LNCaP clone FGC (cell line): ENCODE measurements at regions not wholly inside any gene's neighbourhood (a gene's known extent, or its start where the extent isn't known, plus 50 kb on each side); places are given as distances from the start of the nearest gene placed in this dataset.

ENCODE experiments used
- DNase-seq: peaks from one replicate; pipeline ENCODE4 v3.0.0-alpha.2; 2011; ENCODE audit warnings: low read depth
- H3K4me3 ChIP-seq: 2 replicates; pipeline ENCODE4 v1.5.1; 2011; ENCODE audit warnings: mild to moderate bottlenecking, low read depth, low read length, control low read depth
- CTCF ChIP-seq: IDR thresholded peaks from 2 replicates; pipeline ENCODE4 v1.5.1; 2012; ENCODE audit warnings: mild to moderate bottlenecking; ENCODE audit not compliant: control insufficient read depth, insufficient read depth; ENCODE audit errors: extremely low read depth

GRCh38 chr1:170231662-170232061, 85.9 kb downstream of the NTMT2 start:
- DNase-seq, result peak; percentile 34
- no peak for TF ChIP-seq CTCF
- no peak overlapping the region for H3K4me3 ChIP-seq

GRCh38 chr1:170238704-170239391, 93.1 kb downstream of the NTMT2 start:
- TF ChIP-seq CTCF, result no peak
- H3K4me3 ChIP-seq, result no peak overlapping the region
- no peak for DNase-seq

GRCh38 chr1:170239445-170239844, 93.7 kb downstream of the NTMT2 start:
- DNase-seq, result no peak
- no peak for TF ChIP-seq CTCF
- no peak overlapping the region for H3K4me3 ChIP-seq

- no peak overlapping the region for H3K4me3 ChIP-seq
- no peak for DNase-seq
- no peak for TF ChIP-seq CTCF
These were observed 94.7 kb downstream of the NTMT2 start for GRCh38 chr1:170240409-170240808.

- no peak for DNase-seq
- H3K4me3 ChIP-seq, result no peak overlapping the region
- no peak for TF ChIP-seq CTCF
These were observed 95.6 kb downstream of the NTMT2 start for GRCh38 chr1:170241266-170241851.

- H3K4me3 ChIP-seq, result no peak overlapping the region
These were observed 102.2 kb downstream of the NTMT2 start for GRCh38 chr1:170247751-170248521.

More at GRCh38 chr1:170247751-170248521, 102.2 kb downstream of the NTMT2 start:
- no peak for TF ChIP-seq CTCF
- DNase-seq, result no peak
